ENCODE measurements at regions not wholly inside any gene's neighbourhood (a gene's known extent, or its start where the extent isn't known, plus 50 kb on each side); places are given as distances from the start of the nearest gene placed in this dataset.

GRCh38 chr1:170863621-170864020 is 71.7 kb upstream of the MROH9 start:
- TF ChIP-seq CTCF (IDR thresholded peaks at IDR 0.05; ENCODE audit: insufficient read depth, low read depth, low read length): no peak
- no peak for TF ChIP-seq EZH2 (IDR thresholded peaks at IDR 0.05; ENCODE audit: insufficient read depth, low read length)

Measured in astrocyte (in vitro differentiated cells and primary cell).